Epidermal melanocyte (primary cell): ENCODE measurements at regions not wholly inside any gene's neighbourhood (a gene's known extent, or its start where the extent isn't known, plus 50 kb on each side); places are given as distances from the start of the nearest gene placed in this dataset.
"Not testable (repeated sequence)": the region's sequence is repeated elsewhere in the genome, so short reads cannot be mapped to it uniquely, and the experiment has no call there.

Experiments
- DNase-seq: peaks from one replicate; pipeline ENCODE4 v3.0.0; 2011; ENCODE audit warnings: low spot score; ENCODE audit not compliant: insufficient read length

DNA sequence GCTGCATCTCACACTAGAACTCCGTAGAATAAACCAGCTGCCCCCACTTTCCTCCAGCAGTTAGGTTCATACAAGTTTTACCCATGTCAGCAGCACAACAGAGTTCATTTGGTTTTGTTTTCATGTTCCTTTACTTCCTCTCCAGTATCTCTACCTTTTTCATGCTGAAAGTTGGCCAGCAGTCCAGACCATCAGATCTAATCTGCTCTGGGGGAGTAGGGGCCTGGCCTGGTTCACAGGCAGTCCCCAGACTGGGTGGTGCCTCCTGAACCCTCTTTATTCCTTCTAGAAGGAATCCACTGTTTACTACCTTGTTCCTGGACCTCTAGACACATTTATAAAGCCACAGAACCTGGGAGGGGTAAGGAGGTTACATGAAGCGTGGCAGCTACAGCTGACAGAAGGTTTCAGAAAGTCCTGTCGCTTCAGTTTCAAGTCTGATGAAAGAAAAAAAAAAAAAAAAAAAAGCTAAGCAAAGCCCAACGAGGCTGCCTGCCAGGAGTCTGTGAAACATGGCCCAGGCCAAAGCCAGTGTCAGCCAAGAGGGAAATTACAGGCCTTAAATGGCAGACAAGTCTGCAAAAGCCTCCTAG is 184.6 kb upstream of the JUN start:
- DNase-seq: no peak

- not testable (repeated sequence) for DNase-seq
Measured at GRCh38 chr1:58969176-58969575, 185.3 kb upstream of the JUN start.

GRCh38 chr1:58971629-58972140 is 187.8 kb upstream of the JUN start:
- no peak for DNase-seq

DNA sequence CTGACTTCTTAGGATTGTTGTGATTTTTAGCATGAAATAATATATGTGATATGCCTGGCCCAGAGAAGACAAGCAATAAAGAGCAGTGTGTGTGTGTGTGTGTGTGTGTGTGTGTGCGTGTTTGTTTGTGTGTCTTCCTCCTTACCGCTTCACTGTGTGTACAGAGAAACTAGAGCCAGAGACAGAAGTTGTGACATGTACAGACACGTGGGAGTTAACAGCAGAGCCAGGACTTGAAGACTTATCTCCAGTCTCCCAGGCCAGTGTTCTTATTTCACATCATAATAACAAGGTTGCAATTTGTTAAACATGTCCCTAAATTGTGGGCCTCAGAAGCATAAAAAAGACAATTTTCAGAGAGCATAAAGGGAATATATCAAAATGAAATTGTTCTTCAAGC is 192.0 kb upstream of the JUN start:
- no peak for DNase-seq

GRCh38 chr1:58976294-58976693 is 192.4 kb upstream of the JUN start:
- DNase-seq: no peak

- DNase-seq: no peak
Measured at GRCh38 chr1:58977598-58977997, 193.8 kb upstream of the JUN start.

DNA sequence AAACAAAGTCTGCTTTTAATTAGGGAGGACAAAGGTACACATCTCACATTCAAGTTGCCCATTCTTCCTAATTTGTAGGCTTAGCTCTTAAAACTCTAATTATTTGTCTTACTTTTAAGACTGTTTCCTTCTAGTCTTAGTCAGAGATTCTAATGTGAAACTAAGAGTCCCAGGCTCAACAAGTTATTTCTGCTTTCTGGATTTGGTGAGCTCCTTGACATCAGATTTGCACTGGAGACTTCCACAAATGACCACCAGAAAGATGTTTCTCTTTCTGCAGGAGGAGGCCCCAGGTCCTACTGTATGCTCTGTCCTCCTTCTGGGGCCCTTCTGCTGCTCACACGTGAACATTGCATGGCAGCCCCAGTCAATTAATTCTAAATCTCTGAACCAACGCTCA is 194.2 kb upstream of the JUN start:
- no peak for DNase-seq

GRCh38 chr1:58979086-58979485 is 195.2 kb upstream of the JUN start:
- no peak for DNase-seq

GRCh38 chr1:58979677-58980076 is 195.8 kb upstream of the JUN start:
- no peak for DNase-seq

DNA sequence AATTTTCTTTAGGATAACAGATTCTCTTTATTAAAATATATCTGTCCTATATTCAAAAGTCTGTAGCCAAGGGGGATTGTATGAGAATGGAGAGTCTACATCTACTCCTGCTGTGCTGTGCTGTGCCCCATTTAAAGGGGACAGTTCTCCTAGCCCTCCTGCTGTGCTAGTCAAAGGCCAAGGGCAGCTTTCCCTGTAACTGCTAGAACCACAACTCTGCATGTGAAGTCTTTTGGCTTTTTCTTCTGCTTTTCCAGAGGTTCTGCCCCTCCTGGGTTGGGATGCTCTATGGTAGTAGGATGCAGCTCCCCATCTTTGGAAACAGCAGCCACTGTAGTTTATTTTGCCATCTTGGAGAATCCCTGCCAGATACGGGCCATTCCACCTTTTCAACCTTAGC is 197.5 kb upstream of the JUN start:
- DNase-seq: no peak

- no peak for DNase-seq
Measured at GRCh38 chr1:58982259-58982998, 198.6 kb upstream of the JUN start.

DNA sequence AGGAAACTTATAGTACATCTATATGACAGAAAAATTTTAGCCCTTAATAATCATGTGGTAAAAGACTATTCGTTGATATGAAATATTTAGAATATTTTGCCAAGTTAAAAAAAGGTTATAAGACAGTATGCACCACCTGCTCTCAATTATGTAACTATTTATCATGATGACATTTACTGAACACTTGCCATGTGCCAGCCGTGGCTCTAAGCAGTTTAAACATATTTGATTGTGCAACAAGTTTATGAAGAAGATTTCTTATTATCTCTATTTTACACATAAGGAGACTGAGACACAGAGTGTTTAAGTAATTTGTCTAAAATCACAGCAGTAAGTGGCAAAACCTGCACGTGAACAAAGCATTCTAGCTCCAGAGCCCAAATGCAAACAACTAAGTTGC is 199.3 kb upstream of the JUN start:
- DNase-seq: no peak

DNA sequence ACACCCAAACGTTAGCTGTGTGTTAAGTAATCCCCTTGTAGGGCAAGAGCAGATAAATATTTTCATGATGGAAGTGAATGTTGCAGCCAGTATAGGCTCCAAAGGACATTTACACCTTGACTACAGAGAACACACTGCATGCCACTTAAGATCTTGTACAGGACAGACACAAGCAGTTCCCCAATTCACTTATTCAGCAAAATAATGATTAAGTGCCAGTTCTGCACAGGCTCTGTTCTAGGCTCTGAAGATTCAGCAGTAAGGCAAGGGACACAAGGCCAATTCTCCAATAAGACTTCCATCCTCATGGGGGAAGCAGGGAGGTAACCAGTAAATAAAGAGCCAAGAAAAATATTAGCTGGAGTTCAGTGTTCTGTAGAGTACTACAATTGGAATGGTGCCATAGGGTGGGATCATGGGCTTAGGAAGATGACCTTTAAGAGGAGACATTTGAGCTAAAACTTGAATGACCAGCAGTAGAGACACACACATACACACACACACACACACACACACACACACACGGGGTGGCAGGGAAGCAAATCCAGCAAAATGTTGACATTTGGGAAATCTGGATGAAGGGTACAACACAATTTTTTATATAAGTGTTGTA is 199.9 kb upstream of the JUN start:
- DNase-seq: no peak

DNA sequence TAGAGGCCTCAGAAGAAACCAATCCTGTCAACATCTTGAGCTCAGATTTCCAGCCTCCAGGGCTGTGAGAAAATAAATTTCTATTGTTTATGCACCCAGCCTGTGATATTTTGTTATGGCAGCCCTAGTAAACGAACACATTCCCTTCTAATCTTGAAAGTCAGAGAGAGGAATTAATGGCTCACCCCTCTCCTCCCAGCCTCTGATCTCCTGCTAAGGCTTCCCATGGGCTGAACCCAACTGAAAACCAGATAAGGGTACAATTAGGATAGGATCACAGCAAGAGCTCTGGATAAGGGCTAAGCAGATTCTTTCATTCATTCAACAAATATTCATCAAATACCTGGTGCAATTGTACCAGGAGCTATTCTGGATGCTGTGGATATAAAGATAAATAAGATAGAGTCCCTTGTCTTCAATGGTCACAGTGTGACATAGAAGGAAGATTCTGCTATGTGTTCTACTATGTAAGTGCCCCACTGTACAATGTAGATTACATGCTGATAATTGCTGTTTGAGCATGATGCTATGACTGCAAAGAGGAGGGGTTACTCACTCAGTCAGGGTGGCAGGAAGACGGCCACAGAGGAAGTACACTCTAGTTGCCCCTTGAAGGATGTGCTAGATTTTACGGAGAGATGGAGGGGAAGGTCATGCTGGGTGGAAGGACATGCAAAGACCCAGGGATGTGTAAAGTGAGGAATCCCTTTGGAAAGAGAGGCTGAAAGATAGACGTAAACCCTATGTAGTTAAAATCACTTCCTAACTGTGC is 203.3 kb upstream of the JUN start:
- no peak for DNase-seq

GRCh38 chr1:58988752-58989151 is 204.9 kb upstream of the JUN start:
- no peak for DNase-seq

DNA sequence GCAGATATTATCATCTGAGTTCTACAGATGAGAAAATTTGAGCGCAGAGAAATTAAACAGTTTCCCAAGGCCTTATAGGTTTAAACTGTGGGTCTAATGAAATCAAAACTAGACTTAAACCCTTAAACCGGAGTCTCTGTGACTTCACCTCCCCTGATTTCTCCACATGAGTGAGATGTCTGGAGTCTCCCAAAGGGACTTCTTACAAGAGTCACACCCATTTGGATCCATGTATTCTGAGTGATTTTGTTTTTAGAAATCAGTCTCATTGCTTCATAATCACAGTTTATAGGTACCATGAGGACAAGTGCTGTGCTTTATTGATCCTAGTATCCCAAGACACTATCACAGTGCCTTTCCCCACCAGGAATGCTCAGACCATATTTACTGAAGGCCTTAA is 206.0 kb upstream of the JUN start:
- DNase-seq: no peak

DNA sequence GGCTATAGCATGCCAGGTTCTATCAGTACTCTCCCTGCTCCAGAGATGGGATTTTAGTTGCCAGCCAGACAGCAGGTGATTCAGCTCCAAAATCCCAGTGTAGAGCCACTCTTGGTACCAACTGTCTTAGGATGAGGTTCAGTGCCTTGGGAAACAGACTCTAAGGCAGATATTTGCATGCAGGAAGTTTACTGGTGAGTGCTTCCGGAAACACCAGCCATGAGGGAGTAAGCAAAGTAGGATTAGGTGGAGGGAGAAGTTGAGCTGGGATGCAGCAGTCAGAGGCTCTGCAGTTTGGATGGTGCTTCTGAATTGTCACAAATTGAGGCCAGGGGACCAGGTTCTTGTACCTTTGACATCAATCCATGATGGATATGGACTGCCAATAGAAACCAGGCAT is 207.5 kb upstream of the JUN start:
- no peak for DNase-seq

GRCh38 chr1:58992643-58993042 is 208.8 kb upstream of the JUN start:
- no peak for DNase-seq

DNA sequence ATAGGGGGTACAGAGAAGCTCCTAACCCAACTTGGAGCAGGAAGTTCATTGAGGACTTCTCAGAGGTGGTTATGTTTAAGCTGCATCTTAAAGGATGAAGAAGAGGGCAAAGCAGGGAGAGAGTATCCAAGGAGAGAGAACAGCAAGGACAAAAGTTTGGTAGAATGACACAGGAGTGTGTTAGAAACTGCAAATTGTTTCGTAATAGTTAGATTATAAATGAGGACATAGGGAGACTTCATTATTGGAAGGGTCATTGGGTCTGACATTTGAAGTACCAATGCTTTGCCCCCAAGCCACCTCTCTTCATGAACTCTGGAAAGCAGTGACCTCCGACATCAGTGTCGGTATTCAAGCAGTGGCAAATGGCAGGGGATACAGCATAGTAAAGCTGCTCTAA is 209.6 kb upstream of the JUN start:
- no peak for DNase-seq

- no peak for DNase-seq
Measured at GRCh38 chr1:58994664-58995063, 210.8 kb upstream of the JUN start.

DNA sequence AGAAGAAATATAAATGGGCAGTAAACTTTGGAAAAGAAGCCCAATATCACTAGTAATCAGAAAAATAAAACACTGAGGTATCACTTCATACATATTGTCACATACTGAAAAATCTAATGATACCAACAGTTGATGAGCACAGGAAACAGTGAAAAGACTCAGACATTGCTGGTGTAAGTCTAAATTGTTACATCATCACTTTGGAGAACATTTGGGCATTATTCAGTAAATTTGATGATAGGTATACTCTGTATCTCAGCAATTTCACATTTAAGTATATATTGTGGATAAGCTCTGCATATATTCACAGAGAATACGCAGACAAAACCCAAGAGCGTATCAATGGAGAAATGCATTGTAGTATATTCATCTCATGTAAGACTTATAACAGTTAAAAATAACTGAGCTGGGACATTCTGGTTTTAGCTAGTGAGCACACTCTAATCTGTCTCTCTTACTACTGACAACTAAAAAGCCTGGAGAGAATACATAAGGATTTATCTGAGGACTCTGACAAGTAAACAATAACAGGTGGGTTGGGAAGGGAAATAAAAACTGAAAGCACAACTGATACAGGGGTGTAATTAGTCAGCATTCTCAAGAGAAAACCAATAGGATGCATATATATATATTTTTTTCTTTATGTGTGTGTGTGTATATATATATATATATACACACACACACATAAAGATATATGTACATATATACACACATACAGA is 212.7 kb upstream of the JUN start:
- DNase-seq: no peak
